DND-41 (cell line): ENCODE measurements at regions not wholly inside any gene's neighbourhood (a gene's known extent, or its start where the extent isn't known, plus 50 kb on each side); places are given as distances from the start of the nearest gene placed in this dataset.

ENCODE experiments used
- ATAC-seq: fragments of 200-7000 bp; cut with Tn5 transposase; 3 replicates; pipeline ENCODE4 v1.9.1; 2021; ENCODE audit warnings: low read depth; ENCODE audit not compliant: insufficient read depth
- DNase-seq: peaks from one replicate; pipeline ENCODE4 v3.0.0-alpha.2; 2020
- H2AFZ ChIP-seq: 2 replicates; pipeline ENCODE4 v1.6.0; 2012; ENCODE audit warnings: low read depth, low read length
- H3K27ac ChIP-seq: 2 replicates; pipeline ENCODE4 v1.5.1; 2012; ENCODE audit warnings: low read length, inconsistent platforms
- H3K27me3 ChIP-seq: fragments of 200-600 bp; sonication (generic); 2 replicates; pipeline ENCODE4 v1.6.0; 2012; ENCODE audit warnings: low read length, mild to moderate bottlenecking, inconsistent platforms; ENCODE audit not compliant: insufficient read depth, poor library complexity
- H3K36me3 ChIP-seq: 2 replicates; pipeline ENCODE4 v1.5.1; 2012; ENCODE audit warnings: low read length, inconsistent platforms; ENCODE audit not compliant: insufficient read depth
- H3K4me1 ChIP-seq: 2 replicates; pipeline ENCODE4 v1.5.1; 2012; ENCODE audit warnings: mild to moderate bottlenecking, low read length; ENCODE audit not compliant: insufficient read depth
- H3K4me2 ChIP-seq: 2 replicates; pipeline ENCODE4 v1.6.0; 2012; ENCODE audit warnings: mild to moderate bottlenecking, moderate library complexity, low read length, inconsistent platforms; ENCODE audit not compliant: insufficient read depth
- H3K4me3 ChIP-seq, 2 experiments: fragments of 200-600 bp in 1 of 2; shearing (Covaris generic) in 1 of 2; 2 replicates each; pipeline ENCODE4 v1.5.1; 2012 to 2016; ENCODE audit warnings: inconsistent platforms in 2 of 2, low read length in 2 of 2, mild to moderate bottlenecking in 2 of 2, low read depth in 1 of 2, moderate library complexity in 1 of 2
- H3K79me2 ChIP-seq: 2 replicates; pipeline ENCODE4 v1.6.0; 2012; ENCODE audit warnings: low read length, inconsistent platforms; ENCODE audit not compliant: insufficient read depth
- H3K9ac ChIP-seq: 2 replicates; pipeline ENCODE4 v1.6.0; 2012; ENCODE audit warnings: low read depth, mild to moderate bottlenecking, inconsistent platforms, low read length, moderate library complexity
- H3K9me3 ChIP-seq: 2 replicates; pipeline ENCODE4 v1.5.1; 2012; ENCODE audit warnings: low read length, moderate library complexity, mild to moderate bottlenecking, inconsistent platforms; ENCODE audit not compliant: insufficient read depth, severe bottlenecking
- H4K20me1 ChIP-seq: 2 replicates; pipeline ENCODE4 v1.6.0; 2012; ENCODE audit warnings: low read length; ENCODE audit not compliant: insufficient read depth
- CTCF ChIP-seq: IDR thresholded peaks from 2 replicates; pipeline ENCODE4 v1.5.1; 2012; ENCODE audit warnings: borderline replicate concordance, low read length, moderate library complexity, mild to moderate bottlenecking; ENCODE audit not compliant: poor library complexity, severe bottlenecking; ENCODE audit errors: extremely low read depth
- EZH2 ChIP-seq: IDR thresholded peaks from 3 replicates; pipeline ENCODE4 v1.6.1; 2012; ENCODE audit warnings: borderline replicate concordance, low read depth, mild to moderate bottlenecking, moderate library complexity, low read length, inconsistent platforms; ENCODE audit not compliant: severe bottlenecking

GRCh38 chr3:182713111-182713510 is 80.2 kb upstream of the ATP11B start:
- DNase-seq (no peak), ATAC-seq (no peak)
- no peak overlapping the region for H3K9ac ChIP-seq
- H3K4me1 ChIP-seq, result no peaks in the 10 kb centered on the region
- no peak overlapping the region for H3K4me2 ChIP-seq
- no peak overlapping the region for H3K4me3 ChIP-seq
- TF ChIP-seq CTCF (no peak), EZH2 (no peak)
- peaks cover 13% of the 10 kb centered on the region for H3K27me3 ChIP-seq
- H3K27ac ChIP-seq, result no peak overlapping the region
- no peaks in the 10 kb centered on the region for H3K36me3 ChIP-seq
- no peaks in the 10 kb centered on the region for H4K20me1 ChIP-seq
- H3K79me2 ChIP-seq, result no peaks in the 10 kb centered on the region
- H2AFZ ChIP-seq, result no peak overlapping the region
- no peaks in the 10 kb centered on the region for H3K9me3 ChIP-seq

GRCh38 chr3:182713743-182714517 is 79.4 kb upstream of the ATP11B start:
- Histone ChIP-seq H3K27me3 (peaks cover 5% of the 10 kb centered on the region), H4K20me1 (no peaks in the 10 kb centered on the region), H3K4me3 (no peak overlapping the region), H3K4me1 (no peaks in the 10 kb centered on the region), H3K27ac (no peak overlapping the region), H3K9ac (no peak overlapping the region), H3K9me3 (no peaks in the 10 kb centered on the region), H3K4me2 (no peak overlapping the region), H2AFZ (no peak overlapping the region), H3K79me2 (no peaks in the 10 kb centered on the region), H3K36me3 (no peaks in the 10 kb centered on the region)
- peak; percentile 85 for ATAC-seq
- DNase-seq, result peak; percentile 14
- TF ChIP-seq CTCF (peak; percentile 78), EZH2 (no peak)

GRCh38 chr3:182715006-182715405 is 78.3 kb upstream of the ATP11B start:
- no peak overlapping the region for H3K4me2 ChIP-seq

More at GRCh38 chr3:182715006-182715405, 78.3 kb upstream of the ATP11B start:
- ATAC-seq, result no peak
- H3K27ac ChIP-seq, result no peak overlapping the region
- no peaks in the 10 kb centered on the region for H3K9me3 ChIP-seq
- H3K4me3 ChIP-seq, result no peak overlapping the region
- H3K9ac ChIP-seq, result no peak overlapping the region
- no peaks in the 10 kb centered on the region for H3K36me3 ChIP-seq
- DNase-seq, result no peak
- TF ChIP-seq CTCF (no peak), EZH2 (no peak)
- H3K27me3 ChIP-seq, result peaks cover 4% of the 10 kb centered on the region
- no peaks in the 10 kb centered on the region for H3K79me2 ChIP-seq
- no peaks in the 10 kb centered on the region for H4K20me1 ChIP-seq
- no peak overlapping the region for H2AFZ ChIP-seq
- no peaks in the 10 kb centered on the region for H3K4me1 ChIP-seq
